Liver (tissue), 8 donors: ENCODE measurements at regions not wholly inside any gene's neighbourhood (a gene's known extent, or its start where the extent isn't known, plus 50 kb on each side); places are given as distances from the start of the nearest gene placed in this dataset.

ENCODE experiments used
- DNase-seq: peaks from one replicate; pipeline ENCODE4 v3.0.0-alpha.2; 2017; ENCODE audit warnings: low spot score
- H3K27ac ChIP-seq, 2 donors: one replicate each; pipeline ENCODE4 v1.7.0; 2013; ENCODE audit warnings: inconsistent platforms in 2 of 2, low read length in 2 of 2, control low read depth in 1 of 2, low read depth in 1 of 2, mild to moderate bottlenecking in 1 of 2
- H3K27me3 ChIP-seq, 4 donors: one replicate each; pipeline versions ENCODE4 v1.6.1 to v1.7.0; 2013; ENCODE audit warnings: low read length in 3 of 4, inconsistent platforms in 1 of 4, mild to moderate bottlenecking in 1 of 4, moderate library complexity in 1 of 4; ENCODE audit not compliant: control insufficient read depth in 4 of 4, insufficient read depth in 4 of 4
- H3K36me3 ChIP-seq, 4 donors: one replicate each; pipeline versions ENCODE4 v1.6.1 to v1.7.0; 2013; ENCODE audit warnings: low read length in 3 of 4, mild to moderate bottlenecking in 3 of 4, low read depth in 1 of 4, moderate library complexity in 1 of 4; ENCODE audit not compliant: control insufficient read depth in 4 of 4, insufficient read depth in 3 of 4
- H3K4me1 ChIP-seq, 4 donors: one replicate each; pipeline versions ENCODE4 v1.6.1 to v1.7.0; 2013; ENCODE audit warnings: low read length in 3 of 4, mild to moderate bottlenecking in 3 of 4, moderate library complexity in 1 of 4; ENCODE audit not compliant: control insufficient read depth in 4 of 4, insufficient read depth in 4 of 4
- H3K4me3 ChIP-seq, 3 donors: one replicate each; pipeline versions ENCODE4 v1.6.1 to v1.7.0; 2013; ENCODE audit warnings: low read length in 3 of 3, control low read depth in 1 of 3, low read depth in 1 of 3, mild to moderate bottlenecking in 1 of 3
- H3K9ac ChIP-seq, 2 donors: one replicate each; pipeline ENCODE4 v1.7.0; 2013; ENCODE audit warnings: low read length in 2 of 2, mild to moderate bottlenecking in 2 of 2, moderate library complexity in 2 of 2, control low read depth in 1 of 2, low read depth in 1 of 2
- H3K9me3 ChIP-seq, 4 donors: one replicate each; pipeline versions ENCODE4 v1.6.1 to v1.7.0; 2013; ENCODE audit warnings: low read length in 3 of 4; ENCODE audit not compliant: control insufficient read depth in 4 of 4
- EGR1 ChIP-seq, 2 donors: IDR thresholded peaks; 2 replicates each; pipeline ENCODE4 v1.6.1; 2016 to 2018; ENCODE audit warnings: antibody characterized with exemption in 2 of 2, low read depth in 2 of 2
- FOXA1 ChIP-seq: IDR thresholded peaks from 2 replicates; pipeline ENCODE4 v1.6.1; 2016; ENCODE audit warnings: antibody characterized with exemption
- FOXA2 ChIP-seq: IDR thresholded peaks from 2 replicates; pipeline ENCODE4 v1.6.1; 2016; ENCODE audit warnings: antibody characterized with exemption
- GABPA ChIP-seq, 2 donors: IDR thresholded peaks in 1 of 2; conservative IDR thresholded peaks in 1 of 2; 2 replicates each; pipeline ENCODE4 v1.6.1; 2016; ENCODE audit warnings: antibody characterized with exemption in 2 of 2, mild to moderate bottlenecking in 1 of 2, moderate library complexity in 1 of 2
- HNF4A ChIP-seq, 2 donors: conservative IDR thresholded peaks; 2 replicates each; pipeline ENCODE4 v1.6.1; 2016; ENCODE audit warnings: antibody characterized with exemption in 2 of 2, mild to moderate bottlenecking in 2 of 2
- HNF4G ChIP-seq: IDR thresholded peaks from 2 replicates; pipeline ENCODE4 v1.6.1; 2016; ENCODE audit warnings: antibody characterized with exemption
- JUND ChIP-seq, 2 donors: IDR thresholded peaks; 2 replicates each; pipeline ENCODE4 v1.6.1; 2016; ENCODE audit warnings: antibody characterized with exemption in 2 of 2
- NR2F2 ChIP-seq: IDR thresholded peaks from 2 replicates; pipeline ENCODE4 v1.6.1; 2016; ENCODE audit warnings: antibody characterized with exemption
- RAD21 ChIP-seq, 2 donors: IDR thresholded peaks; 2 replicates each; pipeline ENCODE4 v1.6.1; 2016; ENCODE audit warnings: antibody characterized with exemption in 2 of 2, mild to moderate bottlenecking in 2 of 2
- RXRA ChIP-seq, 2 donors: IDR thresholded peaks; 2 replicates each; pipeline ENCODE4 v1.6.1; 2017 to 2018; ENCODE audit warnings: antibody characterized with exemption in 2 of 2, mild to moderate bottlenecking in 1 of 2
- SP1 ChIP-seq: IDR thresholded peaks from 2 replicates; pipeline ENCODE4 v1.6.1; 2018; ENCODE audit warnings: antibody characterized with exemption, mild to moderate bottlenecking
- TAF1 ChIP-seq: conservative IDR thresholded peaks from 2 replicates; pipeline ENCODE4 v1.6.1; 2016; ENCODE audit warnings: antibody characterized with exemption, mild to moderate bottlenecking
- YY1 ChIP-seq: IDR thresholded peaks from 2 replicates; pipeline ENCODE4 v1.6.1; 2016; ENCODE audit warnings: antibody characterized with exemption, mild to moderate bottlenecking
- WGBS: extraction: QIAGEN DNeasy Blood & Tissue Kit; methylation state at CpG from one replicate; pipeline ENCODE4 v1.1.7; 2013; 5-methylcytosine and 5-hydroxymethylcytosine counted together
- TF ChIP-seq, protein P1 (sequence below): IDR thresholded peaks from 2 replicates; pipeline ENCODE4 v1.6.1; 2016; ENCODE audit warnings: antibody characterized with exemption
- TF ChIP-seq, protein P2 (sequence below): IDR thresholded peaks from 2 replicates; pipeline ENCODE4 v1.6.1; 2016; ENCODE audit warnings: antibody characterized with exemption, mild to moderate bottlenecking
- TF ChIP-seq, protein P3 (sequence below): fragments of 150-350 bp; IDR thresholded peaks from 2 replicates; pipeline ENCODE4 v1.5.1; 2017; ENCODE audit warnings: improper control_type of control experiment, low read depth, low read length; ENCODE audit not compliant: missing input control
- TF ChIP-seq, protein P4 (sequence below): IDR thresholded peaks from 2 replicates; pipeline ENCODE4 v1.6.1; 2016; ENCODE audit warnings: antibody characterized with exemption
- TF ChIP-seq, protein P5 (sequence below): IDR thresholded peaks from 2 replicates; pipeline ENCODE4 v1.6.1; 2016; ENCODE audit warnings: antibody characterized with exemption
- donor health status: healthy.
- donor health status: healthy.
- donor health status: healthy.
- donor health status: healthy.
- donor health status: healthy.

DNA sequence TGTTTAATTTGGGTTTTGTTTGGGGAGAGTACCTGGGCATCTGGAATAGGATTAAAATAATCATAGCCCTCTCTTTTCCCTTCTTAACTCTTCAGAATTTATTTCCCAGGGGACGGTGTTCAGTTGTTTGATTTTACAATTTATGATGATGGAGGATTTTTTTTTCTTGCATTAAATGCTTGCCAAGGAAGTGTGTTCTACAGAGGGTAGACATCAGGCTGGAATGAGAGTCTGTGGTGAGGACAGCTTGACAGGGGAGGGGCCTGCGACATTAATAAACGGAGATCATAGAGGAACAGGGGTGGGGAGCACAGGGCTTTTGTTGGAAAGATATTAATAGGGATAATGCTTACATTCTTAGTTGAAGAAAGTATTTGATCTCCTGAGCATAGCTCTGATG, 297.5 kb downstream of the CLIC5 start:
- 94% methylated on average over 3 of the region's 3 CpGs for WGBS
- no peak for DNase-seq
- TF ChIP-seq, protein P1, sequence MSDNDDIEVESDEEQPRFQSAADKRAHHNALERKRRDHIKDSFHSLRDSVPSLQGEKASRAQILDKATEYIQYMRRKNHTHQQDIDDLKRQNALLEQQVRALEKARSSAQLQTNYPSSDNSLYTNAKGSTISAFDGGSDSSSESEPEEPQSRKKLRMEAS, result no peak
- no peak for TF ChIP-seq HNF4G
- no peak for TF ChIP-seq EGR1 (IDR thresholded peaks at IDR 0.05; ENCODE audit: low read depth in 2 of 2)
- TF ChIP-seq RAD21 (IDR thresholded peaks at IDR 0.05), result no peak
- TF ChIP-seq, protein P2, sequence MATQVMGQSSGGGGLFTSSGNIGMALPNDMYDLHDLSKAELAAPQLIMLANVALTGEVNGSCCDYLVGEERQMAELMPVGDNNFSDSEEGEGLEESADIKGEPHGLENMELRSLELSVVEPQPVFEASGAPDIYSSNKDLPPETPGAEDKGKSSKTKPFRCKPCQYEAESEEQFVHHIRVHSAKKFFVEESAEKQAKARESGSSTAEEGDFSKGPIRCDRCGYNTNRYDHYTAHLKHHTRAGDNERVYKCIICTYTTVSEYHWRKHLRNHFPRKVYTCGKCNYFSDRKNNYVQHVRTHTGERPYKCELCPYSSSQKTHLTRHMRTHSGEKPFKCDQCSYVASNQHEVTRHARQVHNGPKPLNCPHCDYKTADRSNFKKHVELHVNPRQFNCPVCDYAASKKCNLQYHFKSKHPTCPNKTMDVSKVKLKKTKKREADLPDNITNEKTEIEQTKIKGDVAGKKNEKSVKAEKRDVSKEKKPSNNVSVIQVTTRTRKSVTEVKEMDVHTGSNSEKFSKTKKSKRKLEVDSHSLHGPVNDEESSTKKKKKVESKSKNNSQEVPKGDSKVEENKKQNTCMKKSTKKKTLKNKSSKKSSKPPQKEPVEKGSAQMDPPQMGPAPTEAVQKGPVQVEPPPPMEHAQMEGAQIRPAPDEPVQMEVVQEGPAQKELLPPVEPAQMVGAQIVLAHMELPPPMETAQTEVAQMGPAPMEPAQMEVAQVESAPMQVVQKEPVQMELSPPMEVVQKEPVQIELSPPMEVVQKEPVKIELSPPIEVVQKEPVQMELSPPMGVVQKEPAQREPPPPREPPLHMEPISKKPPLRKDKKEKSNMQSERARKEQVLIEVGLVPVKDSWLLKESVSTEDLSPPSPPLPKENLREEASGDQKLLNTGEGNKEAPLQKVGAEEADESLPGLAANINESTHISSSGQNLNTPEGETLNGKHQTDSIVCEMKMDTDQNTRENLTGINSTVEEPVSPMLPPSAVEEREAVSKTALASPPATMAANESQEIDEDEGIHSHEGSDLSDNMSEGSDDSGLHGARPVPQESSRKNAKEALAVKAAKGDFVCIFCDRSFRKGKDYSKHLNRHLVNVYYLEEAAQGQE, result no peak
- TF ChIP-seq TAF1, result no peak
- TF ChIP-seq FOXA2, result no peak
- TF ChIP-seq NR2F2, result no peak
- no peak for TF ChIP-seq YY1
- Histone ChIP-seq H3K27ac (no peak overlapping the region), H3K9me3 (peaks cover 0 to 5% (median 0%) of the 10 kb centered on the region in 4 donors), H3K9ac (no peak overlapping the region), H3K36me3 (no peaks in the 10 kb centered on the region), H3K27me3 (no peaks in the 10 kb centered on the region), H3K4me3 (no peak overlapping the region), H3K4me1 (peaks cover 0 to 6% (median 0%) of the 10 kb centered on the region in 4 donors)

DNA sequence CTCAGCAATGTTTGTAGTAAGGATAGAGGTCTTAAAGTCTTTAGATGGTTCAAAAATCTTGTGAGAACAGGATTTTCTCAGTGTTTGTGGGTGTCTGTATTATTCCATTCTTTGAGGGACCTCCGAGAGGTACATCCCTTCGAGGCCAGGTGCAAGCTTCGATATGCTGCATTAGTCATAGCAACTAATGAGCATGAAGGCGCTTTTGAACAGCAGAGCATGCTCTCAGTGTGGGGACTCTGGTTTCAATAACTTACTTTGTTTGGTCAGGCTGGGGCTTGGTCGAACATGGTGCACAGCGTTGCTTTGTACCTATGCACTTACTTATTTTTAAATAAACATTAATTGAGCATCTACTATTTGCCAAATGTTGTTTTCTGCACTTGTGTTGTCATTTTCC, 297.9 kb downstream of the CLIC5 start:
- peaks cover 0 to 6% (median 0%) of the 10 kb centered on the region in 4 donors for H3K4me1 ChIP-seq
- 92% methylated on average over 6 of the region's 6 CpGs for WGBS
- H3K27me3 ChIP-seq, result no peaks in the 10 kb centered on the region
- H3K9ac ChIP-seq, result no peak overlapping the region
- H3K27ac ChIP-seq, result no peak overlapping the region
- DNase-seq, result no peak
- H3K4me3 ChIP-seq, result no peak overlapping the region
- H3K36me3 ChIP-seq, result no peaks in the 10 kb centered on the region
- H3K9me3 ChIP-seq, result peaks cover 0 to 1% (median 0%) of the 10 kb centered on the region in 4 donors
- TF ChIP-seq, protein P3, sequence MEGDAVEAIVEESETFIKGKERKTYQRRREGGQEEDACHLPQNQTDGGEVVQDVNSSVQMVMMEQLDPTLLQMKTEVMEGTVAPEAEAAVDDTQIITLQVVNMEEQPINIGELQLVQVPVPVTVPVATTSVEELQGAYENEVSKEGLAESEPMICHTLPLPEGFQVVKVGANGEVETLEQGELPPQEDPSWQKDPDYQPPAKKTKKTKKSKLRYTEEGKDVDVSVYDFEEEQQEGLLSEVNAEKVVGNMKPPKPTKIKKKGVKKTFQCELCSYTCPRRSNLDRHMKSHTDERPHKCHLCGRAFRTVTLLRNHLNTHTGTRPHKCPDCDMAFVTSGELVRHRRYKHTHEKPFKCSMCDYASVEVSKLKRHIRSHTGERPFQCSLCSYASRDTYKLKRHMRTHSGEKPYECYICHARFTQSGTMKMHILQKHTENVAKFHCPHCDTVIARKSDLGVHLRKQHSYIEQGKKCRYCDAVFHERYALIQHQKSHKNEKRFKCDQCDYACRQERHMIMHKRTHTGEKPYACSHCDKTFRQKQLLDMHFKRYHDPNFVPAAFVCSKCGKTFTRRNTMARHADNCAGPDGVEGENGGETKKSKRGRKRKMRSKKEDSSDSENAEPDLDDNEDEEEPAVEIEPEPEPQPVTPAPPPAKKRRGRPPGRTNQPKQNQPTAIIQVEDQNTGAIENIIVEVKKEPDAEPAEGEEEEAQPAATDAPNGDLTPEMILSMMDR, result no peak
- TF ChIP-seq FOXA2 (no peak), EGR1 (IDR thresholded peaks at IDR 0.05; ENCODE audit: low read depth in 2 of 2) (no peak), YY1 (no peak), RXRA (IDR thresholded peaks at IDR 0.05) (no peak), JUND (IDR thresholded peaks at IDR 0.05) (no peak), HNF4A (conservative IDR thresholded peaks at IDR 0.05) (no peak), HNF4G (no peak), TAF1 (no peak), SP1 (no peak), NR2F2 (no peak), RAD21 (IDR thresholded peaks at IDR 0.05) (no peak), GABPA (IDR thresholded peaks at IDR 0.05 in 1 of 2, conservative IDR thresholded peaks at IDR 0.05 in 1 of 2) (no peak), FOXA1 (no peak)
- TF ChIP-seq, protein P1, result no peak
- TF ChIP-seq, protein P2, result no peak
- TF ChIP-seq, protein P4, sequence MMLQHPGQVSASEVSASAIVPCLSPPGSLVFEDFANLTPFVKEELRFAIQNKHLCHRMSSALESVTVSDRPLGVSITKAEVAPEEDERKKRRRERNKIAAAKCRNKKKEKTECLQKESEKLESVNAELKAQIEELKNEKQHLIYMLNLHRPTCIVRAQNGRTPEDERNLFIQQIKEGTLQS, result no peak
- TF ChIP-seq, protein P5, sequence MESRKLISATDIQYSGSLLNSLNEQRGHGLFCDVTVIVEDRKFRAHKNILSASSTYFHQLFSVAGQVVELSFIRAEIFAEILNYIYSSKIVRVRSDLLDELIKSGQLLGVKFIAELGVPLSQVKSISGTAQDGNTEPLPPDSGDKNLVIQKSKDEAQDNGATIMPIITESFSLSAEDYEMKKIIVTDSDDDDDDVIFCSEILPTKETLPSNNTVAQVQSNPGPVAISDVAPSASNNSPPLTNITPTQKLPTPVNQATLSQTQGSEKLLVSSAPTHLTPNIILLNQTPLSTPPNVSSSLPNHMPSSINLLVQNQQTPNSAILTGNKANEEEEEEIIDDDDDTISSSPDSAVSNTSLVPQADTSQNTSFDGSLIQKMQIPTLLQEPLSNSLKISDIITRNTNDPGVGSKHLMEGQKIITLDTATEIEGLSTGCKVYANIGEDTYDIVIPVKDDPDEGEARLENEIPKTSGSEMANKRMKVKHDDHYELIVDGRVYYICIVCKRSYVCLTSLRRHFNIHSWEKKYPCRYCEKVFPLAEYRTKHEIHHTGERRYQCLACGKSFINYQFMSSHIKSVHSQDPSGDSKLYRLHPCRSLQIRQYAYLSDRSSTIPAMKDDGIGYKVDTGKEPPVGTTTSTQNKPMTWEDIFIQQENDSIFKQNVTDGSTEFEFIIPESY, result no peak
